B cell (primary cell): ENCODE measurements at regions not wholly inside any gene's neighbourhood (a gene's known extent, or its start where the extent isn't known, plus 50 kb on each side); places are given as distances from the start of the nearest gene placed in this dataset.

Experiments
- ATAC-seq: fragments of 200-7000 bp; cut with Tn5 transposase; one replicate; pipeline ENCODE4 v1.10.0; 2021; ENCODE audit warnings: low read depth, mild to moderate bottlenecking, moderate number of reproducible peaks, moderate library complexity
- CTCF ChIA-PET: fragments of 350-600 bp; sonication (Branson Sonifier 250); formaldehyde crosslinking; loops from one replicate; lab custom pipeline; 2021; ENCODE audit warnings: antibody characterized with exemption, inconsistent platforms; lab: Charles Lee
- POLR2A ChIA-PET: fragments of 350-600 bp; sonication (Branson Sonifier 250); formaldehyde crosslinking; loops from one replicate; lab custom pipeline; 2021; ENCODE audit warnings: antibody characterized with exemption; lab: Charles Lee
- DNase-seq: peaks from one replicate; pipeline ENCODE4 v3.0.0; 2013
- H2AFZ ChIP-seq: 2 replicates; pipeline ENCODE4 v1.6.1; 2012; ENCODE audit warnings: mild to moderate bottlenecking, low read depth, low read length; ENCODE audit not compliant: insufficient read depth, poor library complexity, severe bottlenecking
- H3K27ac ChIP-seq, 2 donors: 1 replicate in 1 of 2; 2 replicates in 1 of 2; pipeline ENCODE4 v1.5.1; 2012 to 2013; ENCODE audit warnings: low read length in 2 of 2, mild to moderate bottlenecking in 2 of 2, moderate library complexity in 1 of 2
- H3K27me3 ChIP-seq, 4 experiments: fragments of 200-600 bp in 1 of 4; sonication (generic) in 1 of 4; replicated peaks in 1 of 4; 1 replicate in 2 of 4; 2 replicates in 2 of 4; pipeline versions ENCODE4 v1.6.1 to v1.7.0; 2013 to 2016; ENCODE audit warnings: low read length in 3 of 4, mild to moderate bottlenecking in 2 of 4, mixed read lengths in 1 of 4, moderate library complexity in 1 of 4; ENCODE audit not compliant: insufficient read depth in 4 of 4, control insufficient read depth in 3 of 4; ENCODE audit errors: control extremely low read depth in 1 of 4
- H3K36me3 ChIP-seq, 2 experiments: replicated peaks in 1 of 2; 1 replicate in 1 of 2; 2 replicates in 1 of 2; pipeline versions ENCODE4 v1.6.1 to v1.7.1; 2013; ENCODE audit warnings: low read length in 1 of 2; ENCODE audit not compliant: insufficient read depth in 2 of 2, control insufficient read depth in 1 of 2; ENCODE audit errors: control extremely low read depth in 1 of 2, extremely low read depth in 1 of 2
- H3K4me1 ChIP-seq, 2 donors: fragments of 200-600 bp in 1 of 2; sonication (generic) in 1 of 2; 1 replicate in 1 of 2; 2 replicates in 1 of 2; pipeline versions ENCODE4 v1.5.1 to v1.6.1; 2013 to 2017; ENCODE audit warnings: low read length in 2 of 2; ENCODE audit not compliant: control insufficient read depth in 2 of 2, insufficient read depth in 2 of 2
- H3K4me2 ChIP-seq: replicated peaks from 2 replicates; pipeline ENCODE3; 2012; ENCODE audit warnings: mild to moderate bottlenecking, low read depth, low read length; ENCODE audit not compliant: poor library complexity, severe bottlenecking
- H3K4me3 ChIP-seq, 5 experiments: fragments of 200-600 bp in 1 of 5; sonication (generic) in 1 of 5; 1 replicate in 3 of 5; 2 replicates in 2 of 5; pipeline versions ENCODE4 v1.5.1 to v1.7.0; 2011 to 2016; ENCODE audit warnings: low read length in 4 of 5, mild to moderate bottlenecking in 4 of 5, low read depth in 2 of 5, control low read depth in 1 of 5, moderate library complexity in 1 of 5; ENCODE audit not compliant: insufficient read depth in 1 of 5; ENCODE audit errors: control extremely low read depth in 1 of 5, extremely low read depth in 1 of 5
- H3K79me2 ChIP-seq: fragments of 200-600 bp; sonication (generic); one replicate; pipeline ENCODE4 v1.6.0; 2016; ENCODE audit warnings: low read length; ENCODE audit not compliant: control insufficient read depth, insufficient read depth
- H3K9ac ChIP-seq: fragments of 200-600 bp; sonication (generic); 2 replicates; pipeline ENCODE4 v1.6.1; 2017; ENCODE audit warnings: mild to moderate bottlenecking, low read length, moderate library complexity
- H3K9me3 ChIP-seq, 3 donors: one replicate each; pipeline versions ENCODE4 v1.6.1 to v1.7.1; 2013; ENCODE audit warnings: low read length in 2 of 3; ENCODE audit not compliant: control insufficient read depth in 2 of 3, insufficient read depth in 1 of 3; ENCODE audit errors: control extremely low read depth in 1 of 3
- H4K20me1 ChIP-seq: 2 replicates; pipeline ENCODE4 v1.6.0; 2012; ENCODE audit warnings: mild to moderate bottlenecking, low read length; ENCODE audit not compliant: insufficient read depth, control insufficient read depth, poor library complexity, severe bottlenecking
- H3K27ac Mint-ChIP-seq: one replicate; pipeline ENCODE4 v1.8.0; 2021; ENCODE audit warnings: mixed read lengths
- H3K27me3 Mint-ChIP-seq: one replicate; pipeline ENCODE4 v1.8.0; 2021; ENCODE audit warnings: mixed read lengths
- H3K4me1 Mint-ChIP-seq: one replicate; pipeline ENCODE4 v1.8.0; 2021; ENCODE audit warnings: mixed read lengths
- H3K4me3 Mint-ChIP-seq: one replicate; pipeline ENCODE4 v1.8.0; 2021; ENCODE audit warnings: mixed read lengths
- H3K9me3 Mint-ChIP-seq: one replicate; pipeline ENCODE4 v1.8.0; 2022; ENCODE audit warnings: mixed read lengths; ENCODE audit not compliant: insufficient read depth
- CTCF ChIP-seq: fragments of 200-600 bp; IDR thresholded peaks from one replicate; pipeline ENCODE4 v1.8.0; 2022; ENCODE audit warnings: antibody characterized with exemption, mild to moderate bottlenecking
- EZH2 ChIP-seq: IDR thresholded peaks from 2 replicates; pipeline ENCODE4 v1.6.1; 2012; ENCODE audit warnings: borderline replicate concordance, low read depth, mild to moderate bottlenecking, moderate library complexity, low read length; ENCODE audit not compliant: insufficient read depth, poor library complexity, severe bottlenecking
- WGBS: methylation state at CpG from one replicate; pipeline ENCODE4 v1.1.5; 2013; ENCODE audit warnings: missing lambda C conversion rate; ENCODE audit not compliant: insufficient coverage; 5-methylcytosine and 5-hydroxymethylcytosine counted together
- intact Hi-C: fragments of 100-400 bp; cut with micrococcal nuclease; formaldehyde crosslinking; loops from one replicate; pipeline ENCODE4 v1.10.0; 2022

- no peaks in the 10 kb centered on the region for H3K27me3 ChIP-seq
- H3K36me3 ChIP-seq: no peaks in the 10 kb centered on the region
- ATAC-seq (no peak), DNase-seq (no peak)
- no peaks in the 10 kb centered on the region for H4K20me1 ChIP-seq
- intact Hi-C loops: no loop called here
- POLR2A ChIA-PET: no interaction called here
- H3K9me3 ChIP-seq: peaks cover 0 to 10% (median 0%) of the 10 kb centered on the region in 3 donors
- no peak overlapping the region for H3K9ac ChIP-seq
- no peak overlapping the region for H3K4me3 Mint-ChIP-seq
- H3K4me2 ChIP-seq: no peak overlapping the region
- H3K9me3 Mint-ChIP-seq: peaks cover 6% of the 10 kb centered on the region
- no peak overlapping the region for H3K4me3 ChIP-seq
- no peak overlapping the region for H3K27ac ChIP-seq
- no peak overlapping the region for H2AFZ ChIP-seq
- H3K27ac Mint-ChIP-seq: no peak overlapping the region
- no peaks in the 10 kb centered on the region for H3K79me2 ChIP-seq
- H3K4me1 ChIP-seq: no peaks in the 10 kb centered on the region
- TF ChIP-seq EZH2: no peak
- no peak for TF ChIP-seq CTCF
- CTCF ChIA-PET: no interaction called here
- 85% methylated on average over 10 of the region's 10 CpGs for whole genome bisulfite sequencing
- no peaks in the 10 kb centered on the region for H3K27me3 Mint-ChIP-seq
- H3K4me1 Mint-ChIP-seq: no peaks in the 10 kb centered on the region
Observed at GRCh38 chr16:5643855-5644531, 546.4 kb upstream of the EEF2KMT start.

- TF ChIP-seq CTCF: no peak
- TF ChIP-seq EZH2: no peak
- Histone ChIP-seq H3K9ac (no peak overlapping the region), H3K9me3 (peaks cover 0 to 10% (median 0%) of the 10 kb centered on the region in 3 donors), H3K79me2 (no peaks in the 10 kb centered on the region), H3K27ac (no peak overlapping the region), H3K36me3 (no peaks in the 10 kb centered on the region), H3K27me3 (no peaks in the 10 kb centered on the region), H3K4me2 (no peak overlapping the region), H4K20me1 (no peaks in the 10 kb centered on the region), H3K4me3 (no peak overlapping the region), H2AFZ (no peak overlapping the region), H3K4me1 (no peaks in the 10 kb centered on the region)
- Mint-ChIP-seq H3K27me3 (no peaks in the 10 kb centered on the region), H3K4me1 (no peaks in the 10 kb centered on the region), H3K4me3 (no peak overlapping the region), H3K27ac (no peak overlapping the region), H3K9me3 (peaks cover 6% of the 10 kb centered on the region)
- POLR2A ChIA-PET: no interaction called here
- WGBS: 36% methylated on average over 4 of the region's 6 CpGs
- DNase-seq: no peak
- CTCF ChIA-PET: no interaction called here
- no peak for ATAC-seq
- intact Hi-C loops: no loop called here
Observed at GRCh38 chr16:5642436-5642835, 544.8 kb upstream of the EEF2KMT start.
